SHP77 (cell line): ENCODE measurements at regions not wholly inside any gene's neighbourhood (a gene's known extent, or its start where the extent isn't known, plus 50 kb on each side); places are given as distances from the start of the nearest gene placed in this dataset.
"Not testable (repeated sequence)": the region's sequence is repeated elsewhere in the genome, so short reads cannot be mapped to it uniquely, and the experiment has no call there.

Source experiments
- DNase-seq, 2 experiments: peaks; one replicate each; lab custom pipeline; 2025; lab: John Stamatoyannopoulos, UW

DNA sequence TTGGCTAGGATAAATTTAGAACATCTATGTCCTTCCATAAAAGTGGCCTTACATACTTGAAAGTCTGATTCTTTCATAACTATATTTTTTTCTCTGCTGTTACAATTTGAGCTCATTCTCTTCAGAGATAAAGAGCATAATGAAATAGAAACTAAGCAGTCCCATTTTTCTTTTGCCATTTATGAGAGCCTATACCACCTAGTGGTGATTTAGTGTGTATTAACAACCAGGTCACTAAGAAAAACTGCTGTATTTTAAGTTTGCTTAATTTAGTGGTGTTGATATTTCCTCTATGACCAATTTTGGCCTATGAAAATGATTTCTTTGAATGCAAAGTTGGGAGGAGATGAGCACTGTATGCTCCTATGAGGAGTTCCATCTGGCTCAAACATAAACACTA is 88.7 kb upstream of the ZWINT start:
- no peak for DNase-seq

GRCh38 chr10:56447613-56448012 is 86.6 kb upstream of the ZWINT start:
- not testable (repeated sequence) for DNase-seq

DNA sequence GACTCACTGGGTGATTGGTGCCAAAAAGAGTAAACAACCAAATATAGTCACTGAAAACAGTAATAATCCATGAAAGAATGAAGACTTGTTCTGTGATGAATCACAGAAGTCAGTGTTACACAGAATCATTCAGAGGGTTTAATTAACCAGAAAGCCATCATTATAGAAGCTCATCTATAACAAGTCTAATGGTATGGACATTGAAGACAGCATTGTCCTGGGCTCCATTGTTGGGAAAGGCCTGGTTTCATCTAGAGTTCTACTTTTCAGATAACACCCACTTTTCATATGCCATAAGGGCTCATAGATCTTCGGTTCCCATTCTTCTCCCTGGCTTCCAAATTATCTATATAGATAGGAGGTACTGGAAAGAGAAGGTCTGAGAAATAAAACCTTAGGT is 80.3 kb upstream of the ZWINT start:
- not testable (repeated sequence) for DNase-seq
